ENCODE measurements at regions not wholly inside any gene's neighbourhood (a gene's known extent, or its start where the extent isn't known, plus 50 kb on each side); places are given as distances from the start of the nearest gene placed in this dataset.

DNA sequence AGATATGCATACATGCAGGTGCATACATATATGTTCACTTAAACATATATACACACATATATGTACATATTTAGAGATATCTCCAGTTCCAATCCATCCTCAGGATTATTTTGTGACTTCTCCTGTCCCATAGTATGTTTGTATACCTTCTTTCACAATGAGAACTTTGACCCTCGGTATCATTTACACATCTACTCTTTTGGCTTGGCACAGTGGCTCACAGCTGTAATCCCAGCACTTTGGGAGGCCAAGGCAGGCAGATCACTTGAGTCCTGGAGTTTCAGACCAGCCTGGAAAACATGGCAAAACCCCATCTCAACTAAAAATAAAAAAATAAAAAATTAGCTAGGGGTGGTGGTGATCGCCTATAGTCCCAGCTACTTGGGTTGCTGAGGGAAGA is 148.1 kb upstream of the CCL2 start:
- in situ Hi-C loops (cut with HindIII; ENCODE audit: low sequenced_read_pairs) = no loop called here
- DNase-seq (ENCODE audit: low spot score) = no peak

DNA sequence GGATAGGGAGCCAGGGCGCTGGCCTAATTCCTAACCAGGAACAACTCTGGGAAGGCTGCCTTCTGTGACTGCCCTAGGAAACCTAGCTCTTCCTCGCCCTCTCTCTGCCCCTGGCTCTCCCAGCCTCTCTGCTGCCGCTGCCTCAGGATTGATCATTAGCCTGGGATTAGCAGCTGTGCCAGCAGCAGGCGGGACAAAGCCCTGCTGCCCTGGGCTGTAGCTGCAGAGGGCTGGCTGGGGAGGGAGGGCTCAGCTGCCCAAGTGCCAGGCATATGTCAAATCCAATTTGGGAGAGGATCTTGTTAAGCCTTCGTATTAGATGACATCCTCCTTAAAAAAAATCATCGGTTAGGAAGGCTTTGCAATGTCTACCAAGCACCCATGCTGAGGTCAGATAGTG is 144.8 kb upstream of the CCL2 start:
- DNase-seq (ENCODE audit: low spot score) = no peak
- in situ Hi-C loops (cut with HindIII; ENCODE audit: low sequenced_read_pairs) = no loop called here

DNA sequence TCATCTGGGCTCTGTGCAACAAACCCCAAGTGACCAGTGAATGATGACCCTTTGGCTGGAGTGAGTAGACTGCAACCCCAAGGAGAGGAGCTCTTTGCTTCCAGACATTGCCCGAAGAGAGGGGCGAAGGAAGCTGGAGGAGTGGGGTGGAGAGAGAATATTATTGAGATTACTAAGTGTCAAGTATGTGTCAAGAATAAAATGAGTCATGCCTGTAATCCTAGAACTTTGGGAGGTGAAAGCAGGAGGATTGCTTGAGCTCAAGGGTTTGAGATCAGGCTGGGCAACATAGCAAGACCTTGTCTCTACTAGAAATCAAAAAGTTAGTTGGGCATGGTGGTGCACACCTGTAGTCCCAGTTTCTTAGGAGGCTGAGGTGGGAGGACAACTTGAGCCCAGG is 142.0 kb upstream of the CCL2 start:
- in situ Hi-C loops (cut with HindIII; ENCODE audit: low sequenced_read_pairs) = no loop called here
- DNase-seq (ENCODE audit: low spot score) = no peak

- DNase-seq (ENCODE audit: low spot score) = no peak
- in situ Hi-C loops (cut with HindIII; ENCODE audit: low sequenced_read_pairs) = no loop called here
These were observed 140.9 kb upstream of the CCL2 start for GRCh38 chr17:34114174-34114573.

DNA sequence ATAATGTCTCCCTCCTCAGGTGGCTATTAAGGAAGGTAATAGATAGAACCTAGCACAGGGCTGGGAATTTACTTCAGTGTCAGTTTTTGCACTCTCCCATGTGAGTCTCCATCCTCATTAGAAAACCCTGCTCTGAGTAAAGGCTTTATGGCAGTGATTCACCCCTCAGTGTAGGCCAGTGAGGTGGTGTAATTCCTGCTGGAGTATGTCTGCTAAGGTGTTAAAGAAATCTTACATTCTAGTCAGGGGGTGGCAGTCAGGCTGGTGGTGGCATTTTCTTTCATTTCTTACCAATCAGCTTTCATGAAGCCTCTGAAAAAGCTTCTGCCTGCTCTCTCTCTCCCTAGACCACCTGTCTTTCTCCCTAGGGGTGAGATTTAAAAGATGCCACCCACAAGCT is 138.8 kb upstream of the CCL2 start:
- DNase-seq (ENCODE audit: low spot score) = no peak
- in situ Hi-C loops (cut with HindIII; ENCODE audit: low sequenced_read_pairs) = no loop called here

DNA sequence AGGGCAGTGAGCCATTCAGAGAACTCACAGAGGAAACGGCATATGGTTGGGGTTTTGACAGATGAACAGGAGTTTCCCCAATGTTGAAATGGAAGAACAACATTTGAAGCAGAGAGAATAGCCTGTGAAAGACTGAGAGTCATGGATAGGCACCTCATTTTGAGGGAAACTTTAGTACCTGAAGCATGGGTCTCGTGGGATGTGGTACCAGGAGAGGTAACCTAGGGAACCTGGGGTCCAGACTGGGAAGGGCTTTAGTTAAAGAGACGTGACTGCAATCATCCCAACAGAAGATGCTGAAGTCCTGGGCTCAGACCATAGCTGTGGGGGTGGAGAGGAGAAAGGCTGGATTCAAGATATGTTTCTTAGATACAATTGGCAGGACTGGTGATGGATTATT is 137.8 kb upstream of the CCL2 start:
- in situ Hi-C loops (cut with HindIII; ENCODE audit: low sequenced_read_pairs) = no loop called here
- DNase-seq (ENCODE audit: low spot score) = no peak

DNA sequence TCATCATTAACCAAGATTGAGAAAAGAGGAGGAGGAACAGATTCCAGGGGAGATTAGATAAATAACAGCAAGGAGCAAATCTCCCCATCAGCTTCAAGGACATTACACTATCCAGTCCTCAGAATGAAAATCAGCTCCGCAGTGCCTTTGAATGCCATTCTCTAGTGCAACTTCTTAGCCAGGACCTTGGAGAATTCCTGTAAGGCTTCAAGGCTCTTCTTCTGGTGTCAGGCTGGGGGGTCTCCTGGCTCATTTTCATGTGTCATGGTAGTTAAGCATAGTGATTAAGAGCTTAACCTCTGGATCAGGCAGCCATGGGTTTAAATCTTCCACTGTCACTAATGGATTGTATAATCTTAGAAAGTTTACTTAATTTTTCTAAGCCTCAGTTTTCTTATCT is 137.3 kb upstream of the CCL2 start:
- in situ Hi-C loops (cut with HindIII; ENCODE audit: low sequenced_read_pairs) = no loop called here

GRCh38 chr17:34118564-34118963 is 136.5 kb upstream of the CCL2 start:
- in situ Hi-C loops (cut with HindIII; ENCODE audit: low sequenced_read_pairs) = no loop called here
- DNase-seq (ENCODE audit: low spot score) = no peak

More for the DNA sequence above, 137.3 kb upstream of the CCL2 start:
- DNase-seq (ENCODE audit: low spot score) = no peak

DNA sequence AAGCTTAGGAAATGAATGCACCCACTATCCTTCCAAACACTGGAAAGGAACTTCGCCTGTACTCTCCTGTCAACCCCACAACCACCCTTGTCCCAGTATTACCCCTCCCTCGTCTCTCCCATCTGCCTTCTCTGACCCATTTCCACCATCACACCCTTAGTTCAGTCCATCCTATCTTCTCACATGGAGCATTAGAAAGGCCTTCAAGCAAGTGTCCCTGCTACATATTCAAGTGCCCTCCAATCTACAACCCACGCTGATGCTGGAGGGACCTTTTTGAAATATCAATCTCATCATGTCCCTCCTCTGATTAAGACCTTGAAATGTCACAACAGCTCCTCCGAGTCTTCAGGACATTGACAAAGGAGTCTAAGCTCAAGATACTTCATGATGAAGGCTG is 133.8 kb upstream of the CCL2 start:
- no peak for DNase-seq (ENCODE audit: low spot score)
- in situ Hi-C loops (cut with HindIII; ENCODE audit: low sequenced_read_pairs) = no loop called here

DNA sequence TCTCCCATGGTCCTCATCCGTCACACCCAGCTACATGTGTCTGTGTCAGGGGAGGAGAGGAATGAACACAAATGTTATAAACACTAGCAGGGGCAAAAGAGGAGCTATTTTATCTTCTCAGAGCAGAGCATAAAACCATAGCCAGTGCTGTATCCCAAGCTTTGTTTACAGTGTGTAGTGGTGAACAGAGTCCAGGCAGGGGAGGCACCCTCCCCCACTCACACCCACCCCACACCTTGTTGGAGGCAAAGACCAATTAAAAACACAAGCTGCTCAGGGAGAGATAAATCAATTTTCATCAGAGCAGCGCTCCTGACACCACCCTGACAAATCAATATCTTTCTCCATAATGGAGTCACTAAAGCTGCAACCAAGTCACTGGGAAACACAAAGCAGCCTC is 132.6 kb upstream of the CCL2 start:
- no peak for DNase-seq (ENCODE audit: low spot score)
- in situ Hi-C loops (cut with HindIII; ENCODE audit: low sequenced_read_pairs) = no loop called here

- DNase-seq (ENCODE audit: low spot score) = no peak
These were observed 130.1 kb upstream of the CCL2 start for GRCh38 chr17:34125010-34125409.

DNA sequence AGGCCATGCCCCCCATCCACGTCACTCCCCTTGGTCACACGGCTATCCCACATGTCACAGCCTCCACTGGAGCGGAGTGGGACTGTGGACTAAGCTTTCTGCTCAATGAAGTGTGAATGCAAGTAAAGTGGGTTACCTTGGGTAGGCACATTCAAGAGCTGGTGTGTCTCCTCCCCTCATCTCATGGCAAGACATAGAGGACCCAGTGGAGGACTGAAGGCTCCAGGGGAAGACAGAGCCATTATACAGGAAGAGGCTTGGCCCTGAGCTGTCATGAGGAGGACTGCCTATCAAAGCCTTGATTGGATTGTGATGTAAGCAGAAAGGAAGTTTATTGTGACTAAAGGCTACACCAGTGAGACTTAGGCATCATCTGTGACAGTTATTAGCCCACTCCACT is 129.2 kb upstream of the CCL2 start:
- in situ Hi-C loops (cut with HindIII; ENCODE audit: low sequenced_read_pairs) = no loop called here
- DNase-seq (ENCODE audit: low spot score) = no peak

More at GRCh38 chr17:34125010-34125409, 130.1 kb upstream of the CCL2 start:
- in situ Hi-C loops (cut with HindIII; ENCODE audit: low sequenced_read_pairs) = no loop called here

DNA sequence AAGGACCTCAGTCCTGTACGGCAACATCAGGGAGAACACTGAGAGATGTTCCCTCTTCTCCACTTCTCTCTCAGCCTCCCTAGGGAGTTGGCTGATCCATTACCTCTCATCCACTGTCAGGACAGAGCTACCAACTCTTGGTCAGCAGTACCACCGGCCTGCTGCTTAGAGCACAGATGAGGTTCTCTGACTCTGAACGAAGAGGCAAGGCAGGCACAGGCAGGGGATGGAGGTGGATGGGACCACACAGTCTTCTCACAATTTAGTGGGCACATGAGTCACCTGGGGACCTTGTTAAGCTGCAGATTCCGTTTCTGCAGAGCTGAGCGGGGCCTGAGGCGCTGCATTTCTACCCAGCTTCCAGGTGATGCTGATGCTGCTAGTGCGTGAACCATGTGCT is 128.6 kb upstream of the CCL2 start:
- DNase-seq (ENCODE audit: low spot score) = no peak
- in situ Hi-C loops (cut with HindIII; ENCODE audit: low sequenced_read_pairs) = no loop called here

GRCh38 chr17:34126965-34127364 is 128.1 kb upstream of the CCL2 start:
- in situ Hi-C loops (cut with HindIII; ENCODE audit: low sequenced_read_pairs) = no loop called here
- DNase-seq (ENCODE audit: low spot score) = no peak

- in situ Hi-C loops (cut with HindIII; ENCODE audit: low sequenced_read_pairs) = no loop called here
- DNase-seq (ENCODE audit: low spot score) = no peak
These were observed 124.5 kb upstream of the CCL2 start for GRCh38 chr17:34130544-34130943.

- in situ Hi-C loops (cut with HindIII; ENCODE audit: low sequenced_read_pairs) = no loop called here
- DNase-seq (ENCODE audit: low spot score) = no peak
These were observed 123.7 kb upstream of the CCL2 start for GRCh38 chr17:34131386-34131785.

DNA sequence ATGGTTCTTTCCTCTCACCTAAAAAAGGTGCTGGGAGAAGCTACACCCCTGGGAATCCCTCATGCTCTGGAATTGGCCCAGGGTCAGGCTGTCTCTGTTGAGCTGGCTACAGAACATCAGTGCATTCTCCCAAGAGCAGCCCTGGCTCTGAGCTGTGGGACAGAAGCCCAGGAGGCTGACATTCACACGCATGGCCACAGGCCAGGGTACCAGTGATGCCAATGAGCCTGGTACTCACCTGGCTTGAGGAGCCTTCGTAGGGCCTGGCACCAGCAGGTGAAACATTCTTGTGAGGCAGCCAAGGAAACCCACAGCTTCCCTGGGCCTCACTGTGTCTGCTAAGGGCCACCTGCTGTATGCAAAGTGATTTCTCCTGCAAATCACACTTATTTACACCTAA is 121.7 kb upstream of the CCL2 start:
- in situ Hi-C loops (cut with HindIII; ENCODE audit: low sequenced_read_pairs) = no loop called here

DNA sequence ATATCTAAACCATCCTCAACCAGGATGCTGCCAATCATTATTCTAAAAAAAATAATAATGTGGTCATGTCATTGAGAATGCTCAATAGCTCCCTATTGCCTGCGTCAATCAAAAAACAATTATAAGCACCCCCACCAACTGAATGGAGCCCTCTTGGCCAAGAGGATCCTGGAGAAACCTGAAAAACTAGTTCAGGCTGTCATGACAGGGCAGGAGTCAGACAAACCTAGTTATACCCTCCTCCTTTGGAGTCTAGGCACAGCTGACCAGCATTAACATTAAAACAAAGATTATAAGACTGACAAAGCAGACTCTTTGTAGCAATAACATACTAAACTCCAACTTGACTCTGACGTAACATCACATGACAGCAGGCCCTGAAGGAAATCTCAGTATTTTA is 119.2 kb upstream of the CCL2 start:
- no peak for DNase-seq (ENCODE audit: low spot score)
- in situ Hi-C loops (cut with HindIII; ENCODE audit: low sequenced_read_pairs) = no loop called here

More for the DNA sequence above, 121.7 kb upstream of the CCL2 start:
- DNase-seq (ENCODE audit: low spot score) = peak; percentile 94

DNA sequence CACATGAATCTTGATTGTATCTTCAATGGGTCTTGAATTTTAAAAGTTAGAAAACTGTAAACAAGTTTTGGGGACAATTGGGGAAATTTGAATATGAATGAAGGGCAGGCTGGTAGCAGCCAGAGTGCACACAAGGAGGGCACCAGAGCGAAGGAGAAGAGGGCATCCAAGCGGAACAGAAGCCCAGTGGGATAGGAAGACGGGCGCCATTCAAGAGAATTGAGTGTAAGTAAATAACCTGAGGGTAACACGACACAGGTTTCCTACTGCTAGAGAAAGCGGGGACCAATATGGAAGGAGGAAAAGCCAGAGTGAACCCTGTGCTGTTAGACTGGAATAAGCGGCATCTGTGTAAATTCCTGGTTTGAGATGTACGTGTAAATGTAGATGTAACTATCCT is 115.1 kb upstream of the CCL2 start:
- DNase-seq (ENCODE audit: low spot score) = peak; percentile 18
- in situ Hi-C loops (cut with HindIII; ENCODE audit: low sequenced_read_pairs) = no loop called here

- DNase-seq (ENCODE audit: low spot score) = no peak
- in situ Hi-C loops (cut with HindIII; ENCODE audit: low sequenced_read_pairs) = no loop called here
These were observed 113.5 kb upstream of the CCL2 start for GRCh38 chr17:34141590-34141989.

GRCh38 chr17:34143430-34143829 is 111.7 kb upstream of the CCL2 start:
- in situ Hi-C loops (cut with HindIII; ENCODE audit: low sequenced_read_pairs) = no loop called here
- no peak for DNase-seq (ENCODE audit: low spot score)

- in situ Hi-C loops (cut with HindIII; ENCODE audit: low sequenced_read_pairs) = no loop called here
- peak; percentile 74 for DNase-seq (ENCODE audit: low spot score)
These were observed 108.5 kb upstream of the CCL2 start for GRCh38 chr17:34146440-34147043.

Data from G401 (cell line).